ENCODE measurements at regions not wholly inside any gene's neighbourhood (a gene's known extent, or its start where the extent isn't known, plus 50 kb on each side); places are given as distances from the start of the nearest gene placed in this dataset.
"Not testable (repeated sequence)": the region's sequence is repeated elsewhere in the genome, so short reads cannot be mapped to it uniquely, and the experiment has no call there.

DNA sequence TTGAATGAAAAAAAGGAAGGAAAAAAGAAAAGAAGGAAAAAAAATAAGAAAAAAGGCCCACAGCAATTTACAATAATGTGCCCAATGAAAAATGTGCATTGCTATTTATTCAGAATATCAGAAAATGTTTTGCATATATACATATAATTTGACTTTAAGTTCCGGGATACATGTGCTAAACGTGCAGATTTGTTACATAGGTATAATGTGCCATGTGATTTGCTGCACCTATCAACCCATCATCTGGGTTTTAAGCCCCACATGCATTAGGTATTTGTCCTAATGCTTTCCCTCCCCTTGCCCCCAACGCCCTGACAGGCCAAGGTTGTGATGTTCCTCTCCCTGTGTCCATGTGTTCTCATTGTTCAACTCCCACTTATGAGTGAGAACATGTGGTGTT lies 738.0 kb upstream of the CDH6 start:
- DNase-seq, result not testable (repeated sequence)

GRCh38 chr5:30453168-30453567 lies 740.3 kb upstream of the CDH6 start:
- no peak for DNase-seq

DNA sequence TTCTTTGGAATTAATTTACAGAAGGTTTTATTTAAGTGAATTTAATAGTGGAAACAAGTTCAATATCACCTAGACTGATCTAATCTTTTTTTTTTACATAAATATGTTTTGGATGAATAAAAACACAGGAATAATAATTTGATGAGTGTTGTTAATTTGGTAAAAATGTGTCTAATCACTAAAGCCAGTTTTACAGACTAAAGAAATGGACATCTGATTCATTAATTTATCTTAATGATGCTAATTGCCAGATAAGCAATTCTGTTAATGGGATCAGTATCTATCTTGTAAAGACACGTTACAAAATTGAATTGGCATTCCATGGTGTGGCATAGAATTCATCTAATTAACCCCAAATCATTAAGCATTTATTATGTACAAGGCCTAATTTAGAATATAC lies 743.3 kb upstream of the CDH6 start:
- DNase-seq, result no peak

DNA sequence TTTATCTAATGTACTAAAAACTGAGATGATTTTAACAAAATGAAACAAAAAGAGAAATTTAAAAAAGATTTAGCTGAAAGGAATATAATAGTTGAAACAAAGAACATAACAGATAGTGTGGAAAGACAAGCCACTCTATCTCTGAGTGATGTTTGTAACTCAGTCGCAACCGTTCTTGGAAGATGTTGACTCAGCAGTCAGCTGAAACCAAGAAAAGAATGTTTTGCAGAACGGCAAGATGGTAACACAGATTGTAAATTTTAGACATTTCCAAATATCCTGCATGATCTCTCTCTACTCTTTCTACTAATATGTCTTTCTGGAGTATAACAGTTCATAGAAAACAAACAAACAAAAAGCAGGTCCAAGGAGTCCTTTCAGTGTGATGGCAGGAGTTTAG lies 746.1 kb upstream of the CDH6 start:
- no peak for DNase-seq

GRCh38 chr5:30446456-30446855 lies 747.0 kb upstream of the CDH6 start:
- DNase-seq, result no peak

GRCh38 chr5:30438785-30439184 lies 754.7 kb upstream of the CDH6 start:
- no peak for DNase-seq

GRCh38 chr5:30436691-30437090 lies 756.8 kb upstream of the CDH6 start:
- DNase-seq, result no peak

- not testable (repeated sequence) for DNase-seq
Observed at GRCh38 chr5:30428866-30429407, 764.5 kb upstream of the CDH6 start.

DNA sequence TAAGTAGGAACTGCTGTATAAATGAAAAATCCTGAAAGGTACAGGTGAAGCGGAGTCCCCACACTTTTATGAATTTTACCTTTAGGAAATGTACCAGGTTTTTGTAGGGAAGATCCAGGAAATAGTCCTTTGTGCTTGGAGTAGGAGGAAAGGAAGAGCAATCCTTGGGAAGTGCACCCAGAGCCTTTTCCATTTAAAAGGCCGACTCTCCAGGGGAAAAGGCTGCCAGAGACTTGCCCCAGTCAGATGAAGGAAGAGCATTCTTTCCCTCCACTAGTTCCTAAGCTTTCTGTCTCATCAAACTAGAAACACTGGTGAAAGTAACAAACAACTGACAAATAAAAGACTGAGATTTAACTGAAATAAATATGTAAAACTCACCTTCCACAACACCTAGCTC lies 779.4 kb upstream of the CDH6 start:
- DNase-seq, result no peak

DNA sequence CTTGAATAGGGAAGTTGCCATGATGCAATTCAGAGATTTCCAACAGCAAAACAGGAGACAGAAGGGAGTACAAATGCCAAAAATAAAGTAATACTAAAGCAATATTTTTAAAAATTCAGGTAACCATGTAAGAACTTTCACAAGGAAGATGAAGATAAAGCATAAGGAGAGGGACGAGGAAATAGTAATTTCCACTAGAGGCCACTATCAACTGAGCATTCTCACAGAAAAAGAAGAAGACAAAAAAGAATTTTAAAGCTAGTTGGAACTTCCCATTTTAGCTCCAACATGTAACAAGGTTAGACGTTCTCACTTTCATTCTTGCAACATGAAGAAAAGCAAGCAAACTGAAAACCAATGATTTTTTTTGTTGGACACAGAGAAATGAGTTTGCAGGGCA lies 779.9 kb upstream of the CDH6 start:
- DNase-seq, result no peak

- DNase-seq, result no peak
Observed at GRCh38 chr5:30405821-30406220, 787.7 kb upstream of the CDH6 start.

DNA sequence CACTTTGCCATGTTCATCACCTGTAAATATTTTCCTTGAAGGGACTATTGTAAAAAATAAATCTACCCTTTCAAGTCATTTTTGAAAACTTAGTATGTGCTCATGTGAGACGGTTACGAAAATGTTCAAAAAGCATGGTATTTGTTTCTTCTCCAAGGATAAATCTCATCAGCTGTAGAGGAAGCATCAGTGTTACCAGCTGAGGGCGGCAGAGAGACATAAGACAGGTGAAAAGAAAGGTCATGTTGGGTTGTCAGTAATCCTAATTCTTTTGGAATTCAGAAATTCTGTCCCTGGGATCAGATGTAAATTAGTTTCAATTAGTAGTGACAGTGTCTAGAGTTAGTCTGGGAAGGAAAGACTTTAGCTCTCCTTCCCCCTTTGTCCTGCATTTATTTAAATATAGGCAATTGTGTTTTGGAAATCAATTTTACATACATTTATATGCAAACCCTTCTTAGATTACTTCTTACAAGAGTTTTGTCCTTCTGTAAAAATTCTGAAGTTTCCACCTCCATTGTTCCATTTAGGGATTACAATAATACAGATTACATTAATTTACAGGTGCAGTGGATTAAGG lies 791.9 kb upstream of the CDH6 start:
- peak; percentile 3 for DNase-seq

- no peak for DNase-seq
Observed at GRCh38 chr5:30398423-30398822, 795.1 kb upstream of the CDH6 start.

- DNase-seq, result no peak
Observed at GRCh38 chr5:30392897-30393296, 800.6 kb upstream of the CDH6 start.

DNA sequence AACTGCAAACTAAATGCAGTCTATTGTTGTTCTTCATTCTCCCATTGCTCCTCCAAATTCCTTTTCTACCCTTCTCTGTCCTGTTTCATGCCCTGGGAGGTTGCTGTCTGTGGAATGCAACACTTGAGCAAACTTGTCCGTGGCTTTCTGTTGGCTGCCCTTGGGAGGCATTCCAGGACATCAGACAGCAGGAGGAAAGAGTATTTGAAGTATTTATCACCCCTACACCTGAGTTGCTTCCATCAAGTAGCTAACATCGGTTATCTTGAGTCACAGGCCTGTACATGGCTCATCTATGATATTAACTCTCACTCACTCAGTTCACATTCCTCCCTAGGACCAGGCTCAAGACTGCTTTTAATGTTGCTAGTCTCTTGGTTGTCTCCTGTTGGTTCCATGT lies 803.4 kb upstream of the CDH6 start:
- no peak for DNase-seq

DNA sequence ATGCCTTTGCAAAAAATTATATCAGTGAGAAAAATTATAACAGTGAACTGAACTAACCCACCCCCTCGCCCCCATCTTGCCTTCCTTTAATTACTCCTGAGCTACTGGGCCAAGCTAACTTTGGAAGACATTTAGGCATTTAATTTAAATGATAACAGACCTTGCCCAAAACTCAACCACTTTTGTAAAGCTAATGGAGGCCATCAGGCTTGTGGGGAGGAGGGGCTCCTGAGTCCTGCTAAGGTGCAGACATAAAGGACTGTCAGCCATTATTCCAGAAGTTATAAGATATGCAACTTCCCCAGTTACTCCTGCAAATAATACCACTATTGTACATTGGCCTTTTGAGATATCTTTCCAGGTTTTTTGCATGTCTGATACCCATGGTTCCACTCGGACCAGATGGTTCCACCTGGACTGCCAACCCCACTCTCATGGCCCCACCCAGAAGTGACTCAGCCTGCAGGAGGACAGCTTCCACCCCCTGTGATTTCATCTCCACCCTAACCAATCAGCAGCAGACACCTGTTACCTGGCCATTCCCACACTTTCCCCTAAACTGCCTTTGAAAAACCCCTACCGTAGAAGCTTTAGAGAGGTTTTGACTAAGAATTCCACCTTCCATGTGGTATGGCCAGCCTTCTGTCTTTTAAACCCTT lies 805.4 kb upstream of the CDH6 start:
- DNase-seq, result no peak

GRCh38 chr5:30385754-30386153 lies 807.7 kb upstream of the CDH6 start:
- no peak for DNase-seq

DNA sequence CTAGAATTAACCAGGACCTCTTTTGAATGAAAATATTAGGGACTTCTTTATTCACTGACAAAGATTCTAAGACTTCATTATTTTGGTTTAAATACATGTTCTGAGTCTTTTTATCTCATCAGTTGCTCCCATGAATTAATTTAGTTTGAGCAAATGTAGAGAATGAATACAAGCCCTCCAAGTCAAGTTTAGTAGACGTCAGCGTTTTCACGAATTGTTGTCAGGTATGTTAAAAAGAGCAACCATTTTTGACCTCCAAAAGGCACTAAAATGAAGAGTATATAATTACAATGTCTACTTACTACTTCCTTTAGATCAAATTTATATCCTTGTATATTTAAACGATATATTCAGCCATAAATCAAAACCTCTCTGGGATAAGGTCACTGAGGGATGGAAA lies 809.3 kb upstream of the CDH6 start:
- no peak for DNase-seq

DNA sequence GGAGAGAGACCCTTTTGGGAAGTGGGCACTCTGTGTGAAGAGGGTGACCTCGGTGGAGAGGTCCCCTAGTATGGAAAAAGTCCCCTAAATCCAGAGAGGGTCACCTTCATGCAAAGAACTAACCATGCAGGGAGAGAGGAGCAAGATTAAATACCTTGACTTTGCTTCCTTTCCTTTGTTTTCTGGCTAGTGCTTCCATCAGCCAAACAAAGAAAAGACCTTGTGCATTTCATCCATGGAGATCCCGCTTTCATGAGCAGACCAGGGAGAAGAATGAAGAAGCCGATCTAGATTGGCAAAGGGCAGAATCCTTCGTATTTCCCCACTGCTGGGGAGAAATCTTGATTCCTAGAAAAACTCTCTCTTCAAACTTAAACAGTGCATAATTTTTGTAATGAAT lies 813.3 kb upstream of the CDH6 start:
- no peak for DNase-seq

- DNase-seq, result no peak
Observed at GRCh38 chr5:30376848-30377247, 816.6 kb upstream of the CDH6 start.

- DNase-seq, result no peak
Observed at GRCh38 chr5:30368064-30368463, 825.4 kb upstream of the CDH6 start.

GRCh38 chr5:30365031-30365430 lies 828.5 kb upstream of the CDH6 start:
- not testable (repeated sequence) for DNase-seq

GRCh38 chr5:30357371-30357770 lies 836.1 kb upstream of the CDH6 start:
- DNase-seq, result no peak

- DNase-seq, result no peak
Observed at GRCh38 chr5:30355675-30356074, 837.8 kb upstream of the CDH6 start.

- DNase-seq, result no peak
Observed at GRCh38 chr5:30347858-30348257, 845.6 kb upstream of the CDH6 start.
